Kidney epithelial cell (primary cell): ENCODE measurements at regions not wholly inside any gene's neighbourhood (a gene's known extent, or its start where the extent isn't known, plus 50 kb on each side); places are given as distances from the start of the nearest gene placed in this dataset.
A peak's percentile ranks its signal among the peaks of the same experiment; 100 is the strongest.

Experiments used
- DNase-seq: peaks from one replicate; pipeline ENCODE4 v3.0.0-alpha.2; 2010; ENCODE audit warnings: low read depth
- H3K27me3 ChIP-seq: 2 replicates; pipeline ENCODE4 v1.6.0; 2011; ENCODE audit warnings: low read length; ENCODE audit not compliant: control insufficient read depth, insufficient read depth
- H3K36me3 ChIP-seq: 2 replicates; pipeline ENCODE4 v1.5.1; 2011; ENCODE audit warnings: low read length; ENCODE audit not compliant: control insufficient read depth, insufficient read depth
- H3K4me3 ChIP-seq: 2 replicates; pipeline ENCODE4 v1.5.1; 2011; ENCODE audit warnings: low read depth, mild to moderate bottlenecking, control low read depth, low read length
- CTCF ChIP-seq: IDR thresholded peaks from 2 replicates; pipeline ENCODE4 v1.5.1; 2011; ENCODE audit warnings: mild to moderate bottlenecking, moderate library complexity, low read length, control low read depth, inconsistent platforms; ENCODE audit not compliant: insufficient read depth, poor library complexity, severe bottlenecking

- no peak for TF ChIP-seq CTCF
- no peaks in the 10 kb centered on the region for H3K27me3 ChIP-seq
- DNase-seq: peak; percentile 31
- no peaks in the 10 kb centered on the region for H3K36me3 ChIP-seq
- no peak overlapping the region for H3K4me3 ChIP-seq
Observed at GRCh38 chr2:19797871-19798270, 103.9 kb downstream of the TTC32 start.

- H3K27me3 ChIP-seq: no peaks in the 10 kb centered on the region
- no peak for DNase-seq
- TF ChIP-seq CTCF: no peak
- no peak overlapping the region for H3K4me3 ChIP-seq
- H3K36me3 ChIP-seq: no peaks in the 10 kb centered on the region
Observed at GRCh38 chr2:19797243-19797810, 104.5 kb downstream of the TTC32 start.

- Histone ChIP-seq H3K27me3 (no peaks in the 10 kb centered on the region), H3K4me3 (no peak overlapping the region), H3K36me3 (no peaks in the 10 kb centered on the region)
- DNase-seq: no peak
- no peak for TF ChIP-seq CTCF
Observed at GRCh38 chr2:19796035-19796695, 105.6 kb downstream of the TTC32 start.

GRCh38 chr2:19793132-19793750 lies 108.5 kb downstream of the TTC32 start:
- no peak for TF ChIP-seq CTCF
- no peak for DNase-seq
- no peaks in the 10 kb centered on the region for H3K27me3 ChIP-seq
- no peak overlapping the region for H3K4me3 ChIP-seq
- no peaks in the 10 kb centered on the region for H3K36me3 ChIP-seq

GRCh38 chr2:19790291-19790690 lies 111.5 kb downstream of the TTC32 start:
- DNase-seq: no peak
- no peak overlapping the region for H3K4me3 ChIP-seq
- no peaks in the 10 kb centered on the region for H3K36me3 ChIP-seq
- no peak for TF ChIP-seq CTCF
- H3K27me3 ChIP-seq: no peaks in the 10 kb centered on the region
